Kidney (tissue), 13 donors: ENCODE measurements at regions not wholly inside any gene's neighbourhood (a gene's known extent, or its start where the extent isn't known, plus 50 kb on each side); places are given as distances from the start of the nearest gene placed in this dataset.
"Not testable (repeated sequence)": the region's sequence is repeated elsewhere in the genome, so short reads cannot be mapped to it uniquely, and the experiment has no call there.

Experiments used
- DNase-seq, 5 donors: peaks; one replicate each; pipeline ENCODE4 v3.0.0-alpha.2; 2013 to 2020
- FAIRE-seq: peaks from 2 replicates; lab custom pipeline; 2012; peaks lifted over from hg19 to GRCh38; lab: Jason Lieb, UNC
- H3K27ac ChIP-seq, 2 donors: one replicate each; pipeline ENCODE4 v1.7.0; 2013; ENCODE audit warnings: low read depth in 2 of 2, low read length in 2 of 2, inconsistent platforms in 1 of 2
- H3K27me3 ChIP-seq: one replicate; pipeline ENCODE4 v1.7.1; 2013; ENCODE audit warnings: low read length, inconsistent platforms; ENCODE audit not compliant: control insufficient read depth, insufficient read depth
- H3K36me3 ChIP-seq, 3 donors: one replicate each; pipeline versions ENCODE4 v1.7.0 to v1.7.1; 2013; ENCODE audit warnings: low read length in 3 of 3, control low read depth in 1 of 3, inconsistent platforms in 1 of 3; ENCODE audit not compliant: insufficient read depth in 3 of 3, control insufficient read depth in 2 of 3
- H3K4me1 ChIP-seq, 3 donors: one replicate each; pipeline versions ENCODE4 v1.7.0 to v1.7.1; 2013; ENCODE audit warnings: low read length in 3 of 3, inconsistent platforms in 1 of 3, low read depth in 1 of 3; ENCODE audit not compliant: control insufficient read depth in 2 of 3, insufficient read depth in 2 of 3
- H3K4me3 ChIP-seq, 3 donors: one replicate each; pipeline versions ENCODE4 v1.7.0 to v1.8.1; 2013; ENCODE audit warnings: low read length in 3 of 3, control low read depth in 1 of 3, inconsistent platforms in 1 of 3
- H3K9ac ChIP-seq, 3 donors: one replicate each; pipeline versions ENCODE4 v1.7.0 to v1.7.1; 2013; ENCODE audit warnings: low read length in 3 of 3, control low read depth in 1 of 3, inconsistent platforms in 1 of 3
- H3K9me3 ChIP-seq, 3 donors: one replicate each; pipeline versions ENCODE4 v1.7.0 to v1.7.1; 2013; ENCODE audit warnings: low read length in 3 of 3, control low read depth in 1 of 3, inconsistent platforms in 1 of 3; ENCODE audit not compliant: control insufficient read depth in 2 of 3, insufficient read depth in 1 of 3
- intact Hi-C: fragments of 100-400 bp; cut with DNase I; formaldehyde crosslinking; loops from one replicate; pipeline ENCODE4 v1.11.1; 2022
- TF ChIP-seq, protein P1 (sequence below): IDR thresholded peaks from 3 replicates; pipeline ENCODE4 v1.5.1; 2012; ENCODE audit warnings: mild to moderate bottlenecking, moderate library complexity, borderline replicate concordance; ENCODE audit not compliant: insufficient read depth; ENCODE audit errors: extremely low read depth
- donor health status: control.
- donor health status: control.
- donor health status: control.
- donor health status: control.
- donor health status: control.
- donor health status: DM: yes; HTN: yes; CAD: no.
- donor health status: Normal renal cell carcinoma (clear cell type).

DNA sequence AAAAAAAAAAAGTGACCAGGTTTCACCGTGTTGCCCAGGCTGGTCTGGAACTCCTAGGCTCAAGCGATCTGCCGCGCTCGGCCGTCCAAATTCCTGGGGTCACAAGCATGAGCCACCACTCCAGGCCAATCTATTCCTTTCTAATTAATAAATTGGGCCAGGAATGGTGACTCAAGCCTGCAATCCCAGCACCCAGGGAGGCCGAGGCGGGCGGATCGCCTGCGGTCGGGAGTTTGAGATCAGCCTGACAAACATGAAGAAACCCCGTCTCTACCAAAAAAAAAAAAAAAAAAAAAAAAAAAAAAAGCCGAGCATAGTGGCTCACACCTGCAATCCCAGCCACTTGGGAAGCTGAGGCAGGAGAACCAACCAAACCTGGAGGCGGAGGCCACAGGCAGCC lies 100.0 kb upstream of the FAN1 start:
- peak in 1 of 5 donors; percentile 54 for DNase-seq
- H3K36me3 ChIP-seq, H3K4me1 ChIP-seq, FAIRE-seq, H3K4me3 ChIP-seq, H3K27ac ChIP-seq, intact Hi-C loops, H3K27me3 ChIP-seq, H3K9ac ChIP-seq, H3K9me3 ChIP-seq: not testable (repeated sequence)

DNA sequence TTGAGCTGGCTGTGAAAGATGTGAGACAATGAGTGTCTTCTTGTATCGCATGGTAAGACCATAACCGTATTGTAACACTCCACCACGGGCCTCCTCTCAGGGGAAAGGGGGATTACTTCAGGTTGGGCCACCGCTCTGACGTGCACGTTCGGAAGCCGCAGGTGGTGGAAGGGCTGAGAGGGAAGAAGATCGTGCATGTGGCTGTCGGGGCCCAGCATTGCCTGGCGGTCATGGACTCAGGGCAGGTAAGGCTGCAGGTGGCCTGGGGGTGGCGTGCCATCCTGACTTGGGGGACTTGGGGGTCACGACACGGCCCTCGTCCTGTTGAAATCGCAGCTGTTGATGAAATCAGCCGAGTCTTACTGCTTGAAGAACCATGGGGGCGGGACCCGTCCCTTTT lies 87.3 kb upstream of the FAN1 start:
- Histone ChIP-seq H3K36me3 (no peaks in the 10 kb centered on the region), H3K9ac (no peak overlapping the region), H3K4me1 (no peaks in the 10 kb centered on the region), H3K9me3 (no peaks in the 10 kb centered on the region), H3K4me3 (no peak overlapping the region), H3K27ac (no peak overlapping the region), H3K27me3 (no peaks in the 10 kb centered on the region)
- intact Hi-C loops: no loop called here
- TF ChIP-seq, protein P1, sequence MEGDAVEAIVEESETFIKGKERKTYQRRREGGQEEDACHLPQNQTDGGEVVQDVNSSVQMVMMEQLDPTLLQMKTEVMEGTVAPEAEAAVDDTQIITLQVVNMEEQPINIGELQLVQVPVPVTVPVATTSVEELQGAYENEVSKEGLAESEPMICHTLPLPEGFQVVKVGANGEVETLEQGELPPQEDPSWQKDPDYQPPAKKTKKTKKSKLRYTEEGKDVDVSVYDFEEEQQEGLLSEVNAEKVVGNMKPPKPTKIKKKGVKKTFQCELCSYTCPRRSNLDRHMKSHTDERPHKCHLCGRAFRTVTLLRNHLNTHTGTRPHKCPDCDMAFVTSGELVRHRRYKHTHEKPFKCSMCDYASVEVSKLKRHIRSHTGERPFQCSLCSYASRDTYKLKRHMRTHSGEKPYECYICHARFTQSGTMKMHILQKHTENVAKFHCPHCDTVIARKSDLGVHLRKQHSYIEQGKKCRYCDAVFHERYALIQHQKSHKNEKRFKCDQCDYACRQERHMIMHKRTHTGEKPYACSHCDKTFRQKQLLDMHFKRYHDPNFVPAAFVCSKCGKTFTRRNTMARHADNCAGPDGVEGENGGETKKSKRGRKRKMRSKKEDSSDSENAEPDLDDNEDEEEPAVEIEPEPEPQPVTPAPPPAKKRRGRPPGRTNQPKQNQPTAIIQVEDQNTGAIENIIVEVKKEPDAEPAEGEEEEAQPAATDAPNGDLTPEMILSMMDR: no peak
- DNase-seq (no peak), FAIRE-seq (no peak)

DNA sequence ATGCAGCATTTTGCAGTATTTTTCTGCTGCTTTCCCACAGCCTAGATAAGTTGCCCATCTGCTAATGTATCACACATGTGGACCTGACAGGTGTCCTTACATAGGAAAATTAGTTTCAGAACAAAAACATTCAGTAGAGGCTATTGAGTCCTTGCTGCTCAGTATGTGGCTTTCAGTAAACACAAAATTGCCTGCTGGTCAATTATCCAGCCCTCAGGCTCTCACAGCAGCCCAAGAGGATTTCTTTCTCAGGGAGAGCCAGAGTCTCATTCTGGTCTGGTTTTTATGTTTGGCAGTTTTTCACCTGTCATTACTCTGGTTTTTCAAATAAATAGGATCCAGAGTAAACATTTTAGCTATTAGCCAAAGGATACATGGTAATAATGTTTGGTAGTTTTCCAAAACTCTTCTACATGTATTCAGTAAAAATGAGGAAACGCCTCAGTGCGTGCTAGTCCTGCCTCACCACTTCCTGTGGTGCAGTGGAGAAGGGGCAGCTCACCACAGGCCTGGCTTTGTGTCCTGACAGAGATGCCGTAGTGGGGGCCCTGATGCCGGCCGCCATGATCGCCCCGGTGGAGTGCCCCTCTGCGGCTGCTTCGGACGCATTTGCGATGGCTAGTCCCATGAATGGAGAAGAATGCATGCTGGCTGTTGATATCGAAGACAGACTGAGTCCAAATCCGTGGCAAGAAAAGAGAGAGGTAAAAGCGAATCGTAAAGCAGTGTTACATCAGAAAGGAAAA lies 80.5 kb upstream of the FAN1 start:
- H3K27ac ChIP-seq, H3K4me1 ChIP-seq, intact Hi-C loops, H3K9me3 ChIP-seq, FAIRE-seq, H3K9ac ChIP-seq, H3K27me3 ChIP-seq, H3K36me3 ChIP-seq, DNase-seq: not testable (repeated sequence)
- H3K4me3 ChIP-seq: peak overlapping the region in 1 of 3 donors; percentile 34

DNA sequence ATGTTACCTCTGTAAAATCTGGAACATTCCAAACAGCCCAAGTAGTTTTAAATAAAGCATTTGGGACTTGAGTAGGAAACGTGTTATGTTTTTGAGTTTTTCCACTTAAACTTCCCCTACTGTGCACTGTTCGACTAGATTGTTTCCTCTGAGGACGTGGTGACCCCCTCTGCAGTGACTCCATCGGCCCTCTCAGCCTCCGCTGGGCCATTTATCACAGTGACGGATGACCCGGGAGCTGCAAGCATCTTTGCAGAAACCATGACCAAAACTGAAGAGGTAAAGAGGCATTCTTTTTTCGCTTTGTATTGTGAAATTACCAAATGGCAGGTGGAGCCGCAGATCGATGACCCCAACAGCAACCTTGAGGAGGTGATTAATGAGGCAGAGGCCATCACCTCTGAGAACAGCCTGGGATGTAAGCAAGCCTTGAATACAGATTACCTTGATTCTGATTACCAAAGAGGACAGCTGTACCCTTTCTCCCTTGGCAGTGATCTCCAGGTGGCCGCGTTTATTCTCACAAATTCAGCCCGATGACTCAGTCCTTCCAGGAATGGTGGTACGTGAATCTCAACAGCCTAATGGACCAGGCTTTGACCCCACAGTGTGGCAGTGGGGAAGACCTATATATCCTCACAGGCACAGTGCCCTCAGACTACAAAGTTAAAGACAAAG lies 79.1 kb upstream of the FAN1 start:
- Histone ChIP-seq H3K27ac (no peak overlapping the region), H3K4me1 (no peaks in the 10 kb centered on the region), H3K9me3 (no peaks in the 10 kb centered on the region), H3K27me3 (no peaks in the 10 kb centered on the region), H3K36me3 (no peaks in the 10 kb centered on the region), H3K9ac (no peak overlapping the region), H3K4me3 (no peak overlapping the region)
- TF ChIP-seq, protein P1: no peak
- intact Hi-C loops: no loop called here
- DNase-seq: peak in 1 of 5 donors; percentile 20
- FAIRE-seq: no peak
